ENCODE measurements at regions not wholly inside any gene's neighbourhood (a gene's known extent, or its start where the extent isn't known, plus 50 kb on each side); places are given as distances from the start of the nearest gene placed in this dataset.

DNA sequence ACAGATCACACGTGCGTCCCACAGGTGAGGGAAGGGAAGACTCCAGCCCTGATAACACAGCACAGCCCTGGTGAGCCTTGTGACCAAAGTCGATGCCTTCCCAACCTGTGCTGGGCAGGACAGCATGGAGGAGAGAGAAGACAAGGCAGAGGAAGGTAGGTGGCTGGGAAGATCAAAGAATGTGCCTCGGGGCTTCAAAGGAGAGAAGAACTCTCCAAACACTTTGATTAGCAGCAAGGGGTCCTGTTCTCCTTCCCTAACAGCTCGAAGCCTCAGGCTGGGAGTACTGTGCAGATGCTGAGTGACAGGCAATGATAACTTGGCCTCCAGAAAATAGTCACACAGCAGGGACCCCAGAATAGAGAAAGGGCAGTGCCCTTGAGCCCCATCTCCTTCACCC, 288.5 kb downstream of the TCERG1L start:
- TF ChIP-seq, protein P1, sequence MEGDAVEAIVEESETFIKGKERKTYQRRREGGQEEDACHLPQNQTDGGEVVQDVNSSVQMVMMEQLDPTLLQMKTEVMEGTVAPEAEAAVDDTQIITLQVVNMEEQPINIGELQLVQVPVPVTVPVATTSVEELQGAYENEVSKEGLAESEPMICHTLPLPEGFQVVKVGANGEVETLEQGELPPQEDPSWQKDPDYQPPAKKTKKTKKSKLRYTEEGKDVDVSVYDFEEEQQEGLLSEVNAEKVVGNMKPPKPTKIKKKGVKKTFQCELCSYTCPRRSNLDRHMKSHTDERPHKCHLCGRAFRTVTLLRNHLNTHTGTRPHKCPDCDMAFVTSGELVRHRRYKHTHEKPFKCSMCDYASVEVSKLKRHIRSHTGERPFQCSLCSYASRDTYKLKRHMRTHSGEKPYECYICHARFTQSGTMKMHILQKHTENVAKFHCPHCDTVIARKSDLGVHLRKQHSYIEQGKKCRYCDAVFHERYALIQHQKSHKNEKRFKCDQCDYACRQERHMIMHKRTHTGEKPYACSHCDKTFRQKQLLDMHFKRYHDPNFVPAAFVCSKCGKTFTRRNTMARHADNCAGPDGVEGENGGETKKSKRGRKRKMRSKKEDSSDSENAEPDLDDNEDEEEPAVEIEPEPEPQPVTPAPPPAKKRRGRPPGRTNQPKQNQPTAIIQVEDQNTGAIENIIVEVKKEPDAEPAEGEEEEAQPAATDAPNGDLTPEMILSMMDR (IDR thresholded peaks at IDR 0.05) = no peak
- TF ChIP-seq POLR2AphosphoS5 (IDR thresholded peaks at IDR 0.05) = no peak
